GM13977 (cell line): ENCODE measurements at regions not wholly inside any gene's neighbourhood (a gene's known extent, or its start where the extent isn't known, plus 50 kb on each side); places are given as distances from the start of the nearest gene placed in this dataset.

Experiments
- DNase-seq: peaks from one replicate; pipeline ENCODE4 v3.0.0; 2012; ENCODE audit warnings: low spot score
- in situ Hi-C: fragments of 300-500 bp; cut with MboI; formaldehyde crosslinking; loops from one replicate; pipeline ENCODE4 v1.12.0; 2022; ENCODE audit warnings: low sequenced_read_pairs, low pct_unique_long_range_greater_than_20kb, mixed read lengths, inconsistent platforms; ENCODE audit not compliant: unreplicated experiment
- TF ChIP-seq, protein P1 (sequence below): IDR thresholded peaks from 2 replicates; pipeline ENCODE4 v1.5.1; 2012; ENCODE audit warnings: mild to moderate bottlenecking, control low read depth; ENCODE audit not compliant: insufficient read depth; ENCODE audit errors: extremely low read depth, missing control alignments

GRCh38 chr10:4683137-4683536, 142.9 kb upstream of the AKR1E2 start:
- no peak for DNase-seq
- TF ChIP-seq, protein P1, sequence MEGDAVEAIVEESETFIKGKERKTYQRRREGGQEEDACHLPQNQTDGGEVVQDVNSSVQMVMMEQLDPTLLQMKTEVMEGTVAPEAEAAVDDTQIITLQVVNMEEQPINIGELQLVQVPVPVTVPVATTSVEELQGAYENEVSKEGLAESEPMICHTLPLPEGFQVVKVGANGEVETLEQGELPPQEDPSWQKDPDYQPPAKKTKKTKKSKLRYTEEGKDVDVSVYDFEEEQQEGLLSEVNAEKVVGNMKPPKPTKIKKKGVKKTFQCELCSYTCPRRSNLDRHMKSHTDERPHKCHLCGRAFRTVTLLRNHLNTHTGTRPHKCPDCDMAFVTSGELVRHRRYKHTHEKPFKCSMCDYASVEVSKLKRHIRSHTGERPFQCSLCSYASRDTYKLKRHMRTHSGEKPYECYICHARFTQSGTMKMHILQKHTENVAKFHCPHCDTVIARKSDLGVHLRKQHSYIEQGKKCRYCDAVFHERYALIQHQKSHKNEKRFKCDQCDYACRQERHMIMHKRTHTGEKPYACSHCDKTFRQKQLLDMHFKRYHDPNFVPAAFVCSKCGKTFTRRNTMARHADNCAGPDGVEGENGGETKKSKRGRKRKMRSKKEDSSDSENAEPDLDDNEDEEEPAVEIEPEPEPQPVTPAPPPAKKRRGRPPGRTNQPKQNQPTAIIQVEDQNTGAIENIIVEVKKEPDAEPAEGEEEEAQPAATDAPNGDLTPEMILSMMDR: no peak
- in situ Hi-C loops: no loop called here

DNA sequence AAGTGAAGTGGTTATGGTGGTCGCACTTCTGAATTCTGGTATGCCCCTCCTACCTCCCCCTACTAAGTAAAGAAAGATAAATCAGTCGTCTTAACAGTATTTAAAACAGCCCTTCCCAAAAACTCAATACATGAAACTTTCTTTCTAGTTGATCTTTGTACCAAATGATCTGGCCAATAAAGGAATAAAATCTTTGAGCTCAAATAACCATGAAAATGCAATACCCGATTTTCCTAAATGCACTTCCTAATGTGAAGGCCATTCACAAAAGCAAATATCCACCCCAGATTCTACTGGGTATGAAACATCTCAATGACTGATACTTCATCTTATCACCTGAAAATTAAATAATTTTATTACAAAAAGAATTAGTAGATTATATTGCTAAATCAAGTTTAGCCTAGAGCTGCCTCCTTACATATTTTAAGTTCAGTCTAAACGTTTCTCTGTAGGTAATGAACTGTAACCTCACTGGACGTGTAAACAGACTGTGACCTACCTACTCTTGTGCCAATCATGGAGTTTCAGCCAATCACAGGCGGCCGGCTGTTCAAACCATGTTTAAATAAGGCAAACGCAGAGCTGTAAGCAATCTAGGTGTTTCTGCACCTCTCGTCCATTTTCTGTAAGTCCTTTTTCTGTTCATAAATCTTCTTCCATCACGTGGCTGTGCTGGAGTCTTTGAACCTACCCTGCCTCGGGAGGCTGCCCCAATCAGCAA, 146.9 kb upstream of the AKR1E2 start:
- in situ Hi-C loops: no loop called here
- no peak for DNase-seq

GRCh38 chr10:4678023-4678950, 147.7 kb upstream of the AKR1E2 start:
- DNase-seq: no peak
- in situ Hi-C loops: no loop called here
- TF ChIP-seq, protein P1: no peak

More for the DNA sequence above, 146.9 kb upstream of the AKR1E2 start:
- TF ChIP-seq, protein P1: no peak

GRCh38 chr10:4677296-4678021, 148.5 kb upstream of the AKR1E2 start:
- TF ChIP-seq, protein P1: no peak
- DNase-seq: no peak
- in situ Hi-C loops: no loop called here

DNA sequence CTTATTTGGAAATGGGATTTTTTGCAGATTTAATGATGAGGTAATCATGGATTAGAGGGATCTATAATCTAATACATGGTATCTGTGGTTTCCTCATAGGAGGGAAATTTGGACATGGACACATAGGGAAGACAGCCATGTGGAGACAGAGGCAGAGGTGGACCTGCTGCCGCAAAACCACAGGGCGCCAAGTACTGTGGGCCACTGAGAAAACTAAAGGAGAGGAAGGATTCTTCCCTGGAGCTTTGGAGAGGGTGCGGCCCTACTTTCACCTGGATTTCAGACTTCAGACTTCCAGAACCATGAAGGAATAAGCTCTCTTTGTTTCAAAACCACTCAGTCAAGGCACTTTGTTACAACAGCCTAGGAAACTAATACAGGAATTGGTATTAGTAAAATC, 149.4 kb upstream of the AKR1E2 start:
- DNase-seq: no peak
- TF ChIP-seq, protein P1: no peak
- in situ Hi-C loops: no loop called here

DNA sequence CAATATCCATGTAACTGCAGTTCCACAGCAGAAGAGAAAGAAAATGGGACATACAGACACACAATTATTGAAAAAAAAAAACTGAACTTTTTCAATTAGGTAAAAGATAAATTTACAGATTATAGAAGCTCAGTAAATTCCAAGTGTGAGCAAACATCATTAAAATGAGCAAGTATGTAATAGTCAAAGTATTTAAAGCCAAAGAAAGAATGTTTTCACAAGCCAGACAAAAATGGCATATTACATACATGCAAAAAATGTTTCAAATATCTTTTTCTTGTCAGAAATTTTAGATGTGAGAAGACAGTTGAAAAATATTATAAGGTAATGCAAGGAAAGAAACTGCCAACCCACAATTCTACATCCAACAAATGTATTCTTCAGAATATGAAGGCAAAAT, 150.2 kb upstream of the AKR1E2 start:
- in situ Hi-C loops: no loop called here
- TF ChIP-seq, protein P1: no peak
- no peak for DNase-seq
